ENCODE measurements at regions not wholly inside any gene's neighbourhood (a gene's known extent, or its start where the extent isn't known, plus 50 kb on each side); places are given as distances from the start of the nearest gene placed in this dataset.
"Not testable (repeated sequence)": the region's sequence is repeated elsewhere in the genome, so short reads cannot be mapped to it uniquely, and the experiment has no call there.

GRCh38 chr11:91624021-91624420 is 600.6 kb upstream of the FAT3 start:
- DNase-seq = no peak

GRCh38 chr11:91608677-91609076 is 615.9 kb upstream of the FAT3 start:
- no peak for DNase-seq

- DNase-seq = no peak
Observed at GRCh38 chr11:91596111-91596510, 628.5 kb upstream of the FAT3 start.

- DNase-seq = no peak
Observed at GRCh38 chr11:91591021-91591420, 633.6 kb upstream of the FAT3 start.

GRCh38 chr11:91587131-91587530 is 637.5 kb upstream of the FAT3 start:
- DNase-seq = no peak

- DNase-seq = no peak
Observed at GRCh38 chr11:91585035-91585801, 639.4 kb upstream of the FAT3 start.

GRCh38 chr11:91563176-91563575 is 661.4 kb upstream of the FAT3 start:
- no peak for DNase-seq

- no peak for DNase-seq
Observed at GRCh38 chr11:91560434-91560833, 664.2 kb upstream of the FAT3 start.

GRCh38 chr11:91538065-91538464 is 686.6 kb upstream of the FAT3 start:
- no peak for DNase-seq

- no peak for DNase-seq
Observed at GRCh38 chr11:91536366-91536765, 688.3 kb upstream of the FAT3 start.

GRCh38 chr11:91528965-91529364 is 695.7 kb upstream of the FAT3 start:
- no peak for DNase-seq

- no peak for DNase-seq
Observed at GRCh38 chr11:91527380-91528030, 697.1 kb upstream of the FAT3 start.

GRCh38 chr11:91513734-91514133 is 710.9 kb upstream of the FAT3 start:
- DNase-seq = no peak

- DNase-seq = no peak
Observed at GRCh38 chr11:91497847-91498246, 726.8 kb upstream of the FAT3 start.

- no peak for DNase-seq
Observed at GRCh38 chr11:91495837-91496236, 728.8 kb upstream of the FAT3 start.

GRCh38 chr11:91489989-91490388 is 734.6 kb upstream of the FAT3 start:
- DNase-seq = no peak

- not testable (repeated sequence) for DNase-seq
Observed at GRCh38 chr11:91483956-91484355, 740.7 kb upstream of the FAT3 start.

GRCh38 chr11:91481875-91482274 is 742.7 kb upstream of the FAT3 start:
- DNase-seq = not testable (repeated sequence)

GRCh38 chr11:91470656-91471055 is 754.0 kb upstream of the FAT3 start:
- no peak for DNase-seq

- DNase-seq = no peak
Observed at GRCh38 chr11:91459840-91460239, 764.8 kb upstream of the FAT3 start.

GRCh38 chr11:91446267-91446666 is 778.4 kb upstream of the FAT3 start:
- DNase-seq = no peak

GRCh38 chr11:91435694-91436395 is 788.8 kb upstream of the FAT3 start:
- no peak for DNase-seq

GRCh38 chr11:91433284-91434010 is 791.2 kb upstream of the FAT3 start:
- DNase-seq = no peak

Measured in hematopoietic multipotent progenitor cell treated with erythropoietin and hydrocortisone succinate and interleukin-3 and kit ligand, for 6 days (in vitro differentiated cells).